ENCODE measurements at regions not wholly inside any gene's neighbourhood (a gene's known extent, or its start where the extent isn't known, plus 50 kb on each side); places are given as distances from the start of the nearest gene placed in this dataset.

GRCh38 chr1:238606896-238607295 lies 716.2 kb upstream of the ZP4 start:
- no peak for ATAC-seq
- in situ Hi-C loops (cut with HindIII; ENCODE audit: extremely low pct_ligation_motif_present, low pct_unique_long_range_greater_than_20kb) = no loop called here

More at GRCh38 chr1:238606896-238607295, 716.2 kb upstream of the ZP4 start:
- H3K4me1 ChIP-seq (ENCODE audit: insufficient read depth, low read length) = no peaks in the 10 kb centered on the region
- H4K20me1 ChIP-seq (ENCODE audit: insufficient read depth, low read length) = no peaks in the 10 kb centered on the region
- H3K9me3 ChIP-seq (ENCODE audit: low read length) = peaks cover 83% of the 10 kb centered on the region
- H3K4me2 ChIP-seq (ENCODE audit: low read depth, low read length) = no peak overlapping the region
- intact Hi-C loops (cut with micrococcal nuclease; ENCODE audit: unreplicated experiment) = no loop called here
- FAIRE-seq (no peak), DNase-seq (ENCODE audit: low spot score) (no peak)
- H3K79me2 ChIP-seq (ENCODE audit: insufficient read depth, low read length) = no peaks in the 10 kb centered on the region
- no TSS peak for BruUV-seq (replicated peaks)
- no peaks in the 10 kb centered on the region for H3K36me3 ChIP-seq (replicated peaks in 1 of 2; ENCODE audit: control insufficient read depth in 1 of 2, insufficient read depth in 2 of 2, low read length in 2 of 2)
- no peak overlapping the region for H3K9ac ChIP-seq (ENCODE audit: insufficient read depth, low read depth, low read length)
- no peak overlapping the region for H2AFZ ChIP-seq (ENCODE audit: low read length)
- TF ChIP-seq ZNF772 (CRISPR knock-in tag; IDR thresholded peaks at IDR 0.05) (no peak), PLRG1 (conservative IDR thresholded peaks at IDR 0.05) (no peak), GRHL1 (CRISPR knock-in tag; conservative IDR thresholded peaks at IDR 0.05) (no peak), TBX2 (CRISPR knock-in tag; IDR thresholded peaks at IDR 0.05; ENCODE audit: borderline replicate concordance) (no peak)
- TF ChIP-seq, protein P1, sequence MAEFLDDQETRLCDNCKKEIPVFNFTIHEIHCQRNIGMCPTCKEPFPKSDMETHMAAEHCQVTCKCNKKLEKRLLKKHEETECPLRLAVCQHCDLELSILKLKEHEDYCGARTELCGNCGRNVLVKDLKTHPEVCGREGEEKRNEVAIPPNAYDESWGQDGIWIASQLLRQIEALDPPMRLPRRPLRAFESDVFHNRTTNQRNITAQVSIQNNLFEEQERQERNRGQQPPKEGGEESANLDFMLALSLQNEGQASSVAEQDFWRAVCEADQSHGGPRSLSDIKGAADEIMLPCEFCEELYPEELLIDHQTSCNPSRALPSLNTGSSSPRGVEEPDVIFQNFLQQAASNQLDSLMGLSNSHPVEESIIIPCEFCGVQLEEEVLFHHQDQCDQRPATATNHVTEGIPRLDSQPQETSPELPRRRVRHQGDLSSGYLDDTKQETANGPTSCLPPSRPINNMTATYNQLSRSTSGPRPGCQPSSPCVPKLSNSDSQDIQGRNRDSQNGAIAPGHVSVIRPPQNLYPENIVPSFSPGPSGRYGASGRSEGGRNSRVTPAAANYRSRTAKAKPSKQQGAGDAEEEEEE (CRISPR knock-in tag; IDR thresholded peaks at IDR 0.05; ENCODE audit: borderline replicate concordance) = no peak
- TF ChIP-seq, protein P2, sequence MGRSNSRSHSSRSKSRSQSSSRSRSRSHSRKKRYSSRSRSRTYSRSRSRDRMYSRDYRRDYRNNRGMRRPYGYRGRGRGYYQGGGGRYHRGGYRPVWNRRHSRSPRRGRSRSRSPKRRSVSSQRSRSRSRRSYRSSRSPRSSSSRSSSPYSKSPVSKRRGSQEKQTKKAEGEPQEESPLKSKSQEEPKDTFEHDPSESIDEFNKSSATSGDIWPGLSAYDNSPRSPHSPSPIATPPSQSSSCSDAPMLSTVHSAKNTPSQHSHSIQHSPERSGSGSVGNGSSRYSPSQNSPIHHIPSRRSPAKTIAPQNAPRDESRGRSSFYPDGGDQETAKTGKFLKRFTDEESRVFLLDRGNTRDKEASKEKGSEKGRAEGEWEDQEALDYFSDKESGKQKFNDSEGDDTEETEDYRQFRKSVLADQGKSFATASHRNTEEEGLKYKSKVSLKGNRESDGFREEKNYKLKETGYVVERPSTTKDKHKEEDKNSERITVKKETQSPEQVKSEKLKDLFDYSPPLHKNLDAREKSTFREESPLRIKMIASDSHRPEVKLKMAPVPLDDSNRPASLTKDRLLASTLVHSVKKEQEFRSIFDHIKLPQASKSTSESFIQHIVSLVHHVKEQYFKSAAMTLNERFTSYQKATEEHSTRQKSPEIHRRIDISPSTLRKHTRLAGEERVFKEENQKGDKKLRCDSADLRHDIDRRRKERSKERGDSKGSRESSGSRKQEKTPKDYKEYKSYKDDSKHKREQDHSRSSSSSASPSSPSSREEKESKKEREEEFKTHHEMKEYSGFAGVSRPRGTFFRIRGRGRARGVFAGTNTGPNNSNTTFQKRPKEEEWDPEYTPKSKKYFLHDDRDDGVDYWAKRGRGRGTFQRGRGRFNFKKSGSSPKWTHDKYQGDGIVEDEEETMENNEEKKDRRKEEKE (IDR thresholded peaks at IDR 0.05) = no peak
- H3K27ac ChIP-seq (ENCODE audit: extremely low read length, insufficient read depth, low read length) = no peak overlapping the region
- WGBS (ENCODE audit: low lambda C conversion rate) = 29% methylated on average over 4 of the region's 4 CpGs
- H3K27me3 ChIP-seq (ENCODE audit: control insufficient read depth in 1 of 2, insufficient read depth in 2 of 2, low read length in 2 of 2) = no peaks in the 10 kb centered on the region
- CTCF ChIA-PET (ENCODE audit: low intra/inter-chr PET ratio, low total read pairs) = no interaction called here
- no peak overlapping the region for H3K4me3 ChIP-seq (replicated peaks in 1 of 3; ENCODE audit: insufficient read depth in 1 of 3, low read depth in 2 of 3, low read length in 3 of 3)
- POLR2A ChIA-PET = no interaction called here
